A549 (cell line): ENCODE measurements at regions not wholly inside any gene's neighbourhood (a gene's known extent, or its start where the extent isn't known, plus 50 kb on each side); places are given as distances from the start of the nearest gene placed in this dataset.
A peak's percentile ranks its signal among the peaks of the same experiment; 100 is the strongest.

Source experiments
- ATAC-seq, 2 experiments: fragments of 200-7000 bp in 1 of 2; fragments of >200 bp in 1 of 2; cut with Nextera tagmentation in 1 of 2; cut with Tn5 transposase in 1 of 2; 3 replicates each; pipeline versions ENCODE4 v1.8.0 to v1.9.1; 2018 to 2020; ENCODE audit warnings: mild to moderate bottlenecking in 1 of 2, moderate library complexity in 1 of 2
- CTCF ChIA-PET: fragments of 300-600 bp; sonication (Branson Sonifier 250); formaldehyde crosslinking; extraction: SDS; loops from one replicate; lab custom pipeline; 2021; ENCODE audit warnings: antibody characterized with exemption, inconsistent platforms; lab: Yijun Ruan, JAX
- POLR2A ChIA-PET: fragments of 350-600 bp; formaldehyde crosslinking; extraction: SDS; loops from one replicate; lab custom pipeline; 2021; ENCODE audit warnings: antibody characterized with exemption, inconsistent platforms; lab: Yijun Ruan, JAX
- DNase-seq, 2 experiments: peaks; one replicate each; pipeline versions ENCODE4 v3.0.0 to v3.0.0-alpha.2; 2011 to 2016; ENCODE audit warnings: low read depth in 1 of 2, low spot score in 1 of 2
- FAIRE-seq: peaks from 2 replicates; lab custom pipeline; 2011; peaks lifted over from hg19 to GRCh38; lab: Jason Lieb, UNC
- H3K27ac ChIP-seq, 2 experiments: fragments of >200 bp; sonication (Bioruptor Twin); formaldehyde crosslinking; 3 replicates each; pipeline ENCODE4 v1.5.1; 2016 to 2017
- H3K4me1 ChIP-seq: fragments of >200 bp; sonication (Bioruptor Twin); formaldehyde crosslinking; 3 replicates; pipeline ENCODE4 v1.6.1; 2016
- H3K4me2 ChIP-seq: fragments of >200 bp; sonication (Bioruptor Twin); formaldehyde crosslinking; 3 replicates; pipeline ENCODE4 v1.6.1; 2016
- H3K4me3 ChIP-seq: fragments of >200 bp; sonication (Bioruptor Twin); formaldehyde crosslinking; 3 replicates; pipeline ENCODE4 v1.5.1; 2016
- H3K9me3 ChIP-seq: fragments of >200 bp; sonication (Bioruptor Twin); formaldehyde crosslinking; 3 replicates; pipeline ENCODE4 v1.6.1; 2016
- BHLHE40 ChIP-seq: IDR thresholded peaks from 2 replicates; pipeline ENCODE4 v1.6.1; 2012; ENCODE audit warnings: low read depth, low read length, inconsistent platforms
- CBX2 ChIP-seq: fragments of 200-600 bp; sonication (generic); IDR thresholded peaks from 2 replicates; pipeline ENCODE4 v1.6.1; 2016; ENCODE audit warnings: low read depth, mild to moderate bottlenecking, borderline replicate concordance
- CEBPB ChIP-seq, 2 experiments: fragments of >200 bp in 1 of 2; sonication (Bioruptor Twin) in 1 of 2; formaldehyde crosslinking in 1 of 2; IDR thresholded peaks; 2 replicates each; pipeline ENCODE4 v1.6.1; 2012 to 2016
- EHF ChIP-seq: fragments of 250-450 bp; sonication (Bioruptor Pico); IDR thresholded peaks from 2 replicates; pipeline ENCODE4 v1.5.0; 2020; ENCODE audit warnings: mild to moderate bottlenecking
- FOSB ChIP-seq: fragments of 250-450 bp; sonication (Bioruptor Pico); IDR thresholded peaks from 2 replicates; pipeline ENCODE4 v1.5.0; 2020; ENCODE audit warnings: mild to moderate bottlenecking, moderate library complexity
- HOXA7 ChIP-seq: fragments of 250-450 bp; sonication (Bioruptor Pico); IDR thresholded peaks from 2 replicates; pipeline ENCODE4 v1.5.0; 2020; ENCODE audit warnings: mild to moderate bottlenecking, moderate library complexity
- HOXB5 ChIP-seq: fragments of 250-450 bp; sonication (Bioruptor Pico); IDR thresholded peaks from 2 replicates; pipeline ENCODE4 v1.5.0; 2020; ENCODE audit warnings: mild to moderate bottlenecking, moderate library complexity
- JUNB ChIP-seq: fragments of >200 bp; sonication (Bioruptor Twin); formaldehyde crosslinking; IDR thresholded peaks from 2 replicates; pipeline ENCODE4 v1.6.1; 2016
- KDM1A ChIP-seq: fragments of 200-600 bp; sonication (generic); IDR thresholded peaks from 2 replicates; pipeline ENCODE4 v1.6.1; 2016; ENCODE audit warnings: low read depth, mild to moderate bottlenecking
- KDM5A ChIP-seq: fragments of 200-600 bp; sonication (generic); IDR thresholded peaks from 2 replicates; pipeline ENCODE4 v1.6.1; 2016; ENCODE audit warnings: antibody characterized with exemption, mild to moderate bottlenecking
- MAFK ChIP-seq: fragments of 450-650 bp; IDR thresholded peaks from 2 replicates; pipeline ENCODE4 v1.6.1; 2014; ENCODE audit not compliant: partially characterized antibody
- MYC ChIP-seq: IDR thresholded peaks from 2 replicates; pipeline ENCODE4 v1.6.1; 2012; ENCODE audit warnings: mild to moderate bottlenecking, inconsistent platforms, low read length, improper control_type of control experiment, borderline replicate concordance
- NR3C1 ChIP-seq: fragments of >200 bp; sonication (Bioruptor Twin); formaldehyde crosslinking; IDR thresholded peaks from 3 replicates; pipeline ENCODE4 v1.6.1; 2017
- POLR2A ChIP-seq: IDR thresholded peaks from 2 replicates; pipeline ENCODE4 v1.6.1; 2012; ENCODE audit warnings: mild to moderate bottlenecking, low read length
- RARB ChIP-seq: fragments of 250-450 bp; sonication (Bioruptor Pico); IDR thresholded peaks from 2 replicates; pipeline ENCODE4 v1.8.0; 2021; ENCODE audit warnings: mild to moderate bottlenecking, moderate library complexity
- RFX5 ChIP-seq: fragments of 450-650 bp; IDR thresholded peaks from 2 replicates; pipeline ENCODE4 v1.7.1; 2014; ENCODE audit warnings: antibody characterized with exemption, mild to moderate bottlenecking, moderate library complexity
- SMC3 ChIP-seq: fragments of >200 bp; sonication (Bioruptor Twin); formaldehyde crosslinking; IDR thresholded peaks from 3 replicates; pipeline ENCODE4 v1.6.1; 2018; ENCODE audit warnings: inconsistent platforms
- TFCP2L1 ChIP-seq: fragments of 250-450 bp; sonication (Bioruptor Pico); IDR thresholded peaks from 2 replicates; pipeline ENCODE4 v1.5.0; 2021; ENCODE audit warnings: mild to moderate bottlenecking
- ZFP36 ChIP-seq: fragments of 450-650 bp; IDR thresholded peaks from 2 replicates; pipeline ENCODE4 v1.6.1; 2014; ENCODE audit warnings: borderline replicate concordance; ENCODE audit not compliant: partially characterized antibody
- ZNF302 ChIP-seq: fragments of 250-450 bp; sonication (Bioruptor Pico); IDR thresholded peaks from 2 replicates; pipeline ENCODE4 v1.9.0; 2021; ENCODE audit warnings: inconsistent platforms, mild to moderate bottlenecking, moderate library complexity
- ZSCAN20 ChIP-seq: fragments of 250-450 bp; sonication (Bioruptor Pico); IDR thresholded peaks from 2 replicates; pipeline ENCODE4 v1.8.0; 2022; ENCODE audit warnings: mild to moderate bottlenecking, moderate library complexity
- WGBS: methylation state at CpG from one replicate; pipeline ENCODE4 v1.1.6; 2017; ENCODE audit errors: missing lambda C conversion rate; 5-methylcytosine and 5-hydroxymethylcytosine counted together
- TF ChIP-seq, protein P1 (sequence below): IDR thresholded peaks from 2 replicates; pipeline ENCODE4 v1.6.1; 2012; ENCODE audit warnings: low read depth, borderline replicate concordance
- TF ChIP-seq, protein P2 (sequence below): fragments of 250-450 bp; sonication (Bioruptor Pico); IDR thresholded peaks from 2 replicates; pipeline ENCODE4 v1.5.0; 2020; ENCODE audit warnings: low read depth, mild to moderate bottlenecking, moderate library complexity
- TF ChIP-seq, protein P3 (sequence below): fragments of >200 bp; sonication (Bioruptor Twin); formaldehyde crosslinking; IDR thresholded peaks from 3 replicates; pipeline ENCODE4 v1.6.1; 2016

DNA sequence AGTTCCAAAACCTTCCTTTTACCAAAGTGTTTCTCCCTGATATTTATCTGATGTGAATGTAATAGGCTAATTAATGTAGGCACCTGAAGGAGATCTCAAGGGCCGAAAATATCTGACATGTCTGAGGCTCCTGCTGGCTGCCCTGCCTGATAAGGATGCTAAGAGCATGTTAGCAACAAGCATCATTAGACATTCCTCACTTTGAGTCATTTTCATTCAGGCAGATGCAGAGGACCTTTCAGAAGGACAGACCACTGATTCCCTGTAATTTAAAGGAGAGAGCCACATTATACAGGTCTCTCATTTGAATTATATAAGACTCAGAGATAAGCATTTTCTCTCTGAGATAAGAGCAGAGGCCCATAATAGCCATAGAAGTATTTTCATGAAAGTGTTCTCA, 222.4 kb upstream of the NCKAP5 start:
- ChIA-PET POLR2A (no interaction called here), CTCF (interaction anchor here (1.7 to 2.6 kb wide), 2 partner anchors 11 to 53 kb away, joined by 4 to 13 read pairs; no protein-coding TSS in a partner anchor)
- Histone ChIP-seq H3K9me3 (0 out of 3 replicates have a peak, but pooled peaks cover 4% of the 10 kb centered on the region), H3K27ac (0 out of 6 replicates have a peak overlapping the region, but pooled peaks of 1 of the 2 experiments have one; percentile 3), H3K4me3 (no peak overlapping the region), H3K4me2 (no peak overlapping the region)
- FAIRE-seq (no peak), ATAC-seq (no peak)
- 68% methylated on average over 1 of the region's 1 CpG for WGBS
- TF ChIP-seq EHF (no peak), MAFK (no peak), RFX5 (no peak), SMC3 (no peak)
- TF ChIP-seq, protein P1, sequence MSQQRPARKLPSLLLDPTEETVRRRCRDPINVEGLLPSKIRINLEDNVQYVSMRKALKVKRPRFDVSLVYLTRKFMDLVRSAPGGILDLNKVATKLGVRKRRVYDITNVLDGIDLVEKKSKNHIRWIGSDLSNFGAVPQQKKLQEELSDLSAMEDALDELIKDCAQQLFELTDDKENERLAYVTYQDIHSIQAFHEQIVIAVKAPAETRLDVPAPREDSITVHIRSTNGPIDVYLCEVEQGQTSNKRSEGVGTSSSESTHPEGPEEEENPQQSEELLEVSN = no peak
- TF ChIP-seq, all 56 proteins: peak for 0
- H3K4me1 ChIP-seq = no peaks in the 10 kb centered on the region
- DNase-seq = no peak

DNA sequence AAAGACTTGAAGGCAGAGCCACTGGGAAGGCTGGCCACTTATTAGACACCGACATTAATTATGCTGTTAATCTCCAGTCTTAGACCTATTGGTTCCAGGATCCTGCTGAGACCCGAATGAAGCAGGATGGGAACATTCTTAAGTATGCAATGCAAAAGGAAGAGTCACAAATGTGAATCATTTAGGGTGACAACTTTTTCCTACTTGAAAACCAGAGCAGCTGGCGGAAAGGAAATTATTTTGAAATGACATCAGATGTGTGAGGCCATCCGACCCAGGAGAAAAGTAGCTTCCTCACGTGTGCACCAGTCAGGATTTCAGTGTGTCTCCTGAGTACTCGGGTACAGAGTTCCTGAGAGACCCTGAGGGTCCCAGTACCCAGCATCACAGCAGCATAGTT, 222.9 kb upstream of the NCKAP5 start:
- no peak overlapping the region for H3K4me2 ChIP-seq
- FAIRE-seq (no peak), DNase-seq (no peak), ATAC-seq (no peak)
- TF ChIP-seq BHLHE40 = no peak
- TF ChIP-seq EHF = no peak
- no peak for TF ChIP-seq SMC3
- no peak for TF ChIP-seq POLR2A
- TF ChIP-seq MYC = no peak
- TF ChIP-seq CEBPB (IDR thresholded peaks at IDR 0.05) = no peak
- no peak for TF ChIP-seq HOXA7 (CRISPR knock-in tag)
- no peak for TF ChIP-seq ZNF302
- TF ChIP-seq ZSCAN20 (CRISPR knock-in tag) = no peak
- TF ChIP-seq HOXB5 (CRISPR knock-in tag) = no peak
- TF ChIP-seq FOSB (CRISPR knock-in tag) = no peak
- no peak for TF ChIP-seq NR3C1
- TF ChIP-seq KDM5A = no peak
- no peak for TF ChIP-seq ZFP36
- no peak for TF ChIP-seq CBX2
- TF ChIP-seq, protein P2, sequence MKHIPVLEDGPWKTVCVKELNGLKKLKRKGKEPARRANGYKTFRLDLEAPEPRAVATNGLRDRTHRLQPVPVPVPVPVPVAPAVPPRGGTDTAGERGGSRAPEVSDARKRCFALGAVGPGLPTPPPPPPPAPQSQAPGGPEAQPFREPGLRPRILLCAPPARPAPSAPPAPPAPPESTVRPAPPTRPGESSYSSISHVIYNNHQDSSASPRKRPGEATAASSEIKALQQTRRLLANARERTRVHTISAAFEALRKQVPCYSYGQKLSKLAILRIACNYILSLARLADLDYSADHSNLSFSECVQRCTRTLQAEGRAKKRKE = no peak
- no peak for TF ChIP-seq JUNB
- no peaks in the 10 kb centered on the region for H3K4me1 ChIP-seq
- POLR2A ChIA-PET = no interaction called here
- H3K9me3 ChIP-seq = 0 out of 3 replicates have a peak, but pooled peaks cover 4% of the 10 kb centered on the region
- H3K4me3 ChIP-seq = no peak overlapping the region
- WGBS = 44% methylated on average over 6 of the region's 6 CpGs
- H3K27ac ChIP-seq = 0 out of 6 replicates have a peak overlapping the region, but pooled peaks of 1 of the 2 experiments have one; percentile 3
- CTCF ChIA-PET = interaction anchor here (1.7 kb wide), 1 partner anchor 53 kb away, joined by 4 read pairs; no protein-coding TSS in a partner anchor

DNA sequence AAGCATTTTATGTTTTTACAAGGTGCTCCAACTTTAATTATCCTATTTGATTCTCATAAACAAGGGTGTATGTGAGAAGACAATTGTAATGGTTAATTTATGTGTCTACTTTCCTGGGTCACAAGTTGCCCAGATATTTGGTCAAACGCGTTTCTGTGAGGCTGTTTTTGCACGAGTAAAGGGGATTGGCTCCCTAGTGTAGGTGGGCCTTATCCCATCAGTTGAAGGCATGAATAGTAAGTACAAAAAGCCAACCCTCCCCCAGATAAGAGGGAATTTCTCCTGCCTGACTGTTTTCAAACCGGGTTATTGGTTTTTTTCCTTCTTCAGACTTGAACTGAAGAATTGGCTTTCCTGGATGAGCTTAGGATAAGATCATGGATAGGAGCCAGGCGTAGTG, 224.0 kb upstream of the NCKAP5 start:
- ChIA-PET POLR2A (no interaction called here), CTCF (interaction anchor here (1.4 kb wide), 2 partner anchors 12 to 52 kb away, joined by 4 to 5 read pairs; no protein-coding TSS in a partner anchor)
- Histone ChIP-seq H3K4me3 (no peak overlapping the region), H3K4me1 (no peaks in the 10 kb centered on the region), H3K9me3 (0 out of 3 replicates have a peak, but pooled peaks cover 4% of the 10 kb centered on the region), H3K27ac (no peak overlapping the region), H3K4me2 (no peak overlapping the region)
- WGBS = 67% methylated on average over 5 of the region's 5 CpGs
- FAIRE-seq (no peak), ATAC-seq (no peak), DNase-seq (no peak)
- TF ChIP-seq, protein P3, sequence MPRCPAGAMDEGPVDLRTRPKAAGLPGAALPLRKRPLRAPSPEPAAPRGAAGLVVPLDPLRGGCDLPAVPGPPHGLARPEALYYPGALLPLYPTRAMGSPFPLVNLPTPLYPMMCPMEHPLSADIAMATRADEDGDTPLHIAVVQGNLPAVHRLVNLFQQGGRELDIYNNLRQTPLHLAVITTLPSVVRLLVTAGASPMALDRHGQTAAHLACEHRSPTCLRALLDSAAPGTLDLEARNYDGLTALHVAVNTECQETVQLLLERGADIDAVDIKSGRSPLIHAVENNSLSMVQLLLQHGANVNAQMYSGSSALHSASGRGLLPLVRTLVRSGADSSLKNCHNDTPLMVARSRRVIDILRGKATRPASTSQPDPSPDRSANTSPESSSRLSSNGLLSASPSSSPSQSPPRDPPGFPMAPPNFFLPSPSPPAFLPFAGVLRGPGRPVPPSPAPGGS = no peak
- no peak for TF ChIP-seq KDM1A
- no peak for TF ChIP-seq RARB
- no peak for TF ChIP-seq TFCP2L1 (CRISPR knock-in tag)
- TF ChIP-seq ZNF302 = no peak
